PC-3 (cell line): ENCODE measurements at regions not wholly inside any gene's neighbourhood (a gene's known extent, or its start where the extent isn't known, plus 50 kb on each side); places are given as distances from the start of the nearest gene placed in this dataset.

Experiments
- ATAC-seq: fragments of 200-7000 bp; cut with Tn5 transposase; 2 replicates; pipeline ENCODE4 v1.9.1; 2020; ENCODE audit warnings: mild to moderate bottlenecking, moderate library complexity
- BruUV-seq: library from RNA; stranded (reverse); fragments of 400-500 nt; replicated peaks from 2 replicates; lab custom pipeline; 2021; lab: Mats Ljungman, UMichigan
- CTCF ChIA-PET: fragments of 300-600 bp; sonication (Branson Sonifier 250); formaldehyde crosslinking; loops from one replicate; lab custom pipeline; 2022; ENCODE audit warnings: antibody characterized with exemption; lab: Charles Lee
- POLR2A ChIA-PET: fragments of 300-600 bp; sonication (Branson Sonifier 250); formaldehyde crosslinking; loops from one replicate; lab custom pipeline; 2022; ENCODE audit warnings: antibody characterized with exemption; ENCODE audit not compliant: unreplicated experiment; lab: Charles Lee
- DNase-seq: peaks from one replicate; pipeline ENCODE4 v3.0.0-alpha.2; 2015
- H2AFZ ChIP-seq: fragments of 300-600 bp; sonication (generic); 2 replicates; pipeline ENCODE4 v1.6.0; 2016; ENCODE audit warnings: antibody characterized with exemption, low read length
- H3F3A ChIP-seq: fragments of 300-600 bp; sonication (generic); one replicate; pipeline ENCODE4 v1.6.0; 2017; ENCODE audit warnings: antibody characterized with exemption, low read length, control low read depth, mild to moderate bottlenecking; ENCODE audit not compliant: unreplicated experiment
- H3K27ac ChIP-seq: fragments of 300-600 bp; sonication (generic); 2 replicates; pipeline ENCODE4 v1.5.1; 2016; ENCODE audit warnings: mild to moderate bottlenecking, low read length
- H3K27me3 ChIP-seq: fragments of 300-600 bp; sonication (generic); 2 replicates; pipeline ENCODE4 v1.6.1; 2016; ENCODE audit warnings: low read length, mixed read lengths
- H3K36me3 ChIP-seq: fragments of 300-600 bp; sonication (generic); 2 replicates; pipeline ENCODE4 v1.6.1; 2016; ENCODE audit warnings: low read depth, mixed run types, low read length, mixed read lengths
- H3K4me1 ChIP-seq: fragments of 300-600 bp; sonication (generic); 2 replicates; pipeline ENCODE4 v1.5.1; 2016; ENCODE audit warnings: low read length; ENCODE audit not compliant: insufficient read depth
- H3K4me2 ChIP-seq: fragments of 300-600 bp; sonication (generic); 2 replicates; pipeline ENCODE4 v1.6.0; 2016; ENCODE audit warnings: low read length
- H3K4me3 ChIP-seq: fragments of 300-600 bp; sonication (generic); 2 replicates; pipeline ENCODE4 v1.5.1; 2016; ENCODE audit warnings: mild to moderate bottlenecking, low read length, mixed read lengths
- H3K79me2 ChIP-seq: fragments of 300-600 bp; sonication (generic); 2 replicates; pipeline ENCODE4 v1.6.1; 2017; ENCODE audit warnings: low read length, mixed read lengths
- H3K9ac ChIP-seq: fragments of 300-600 bp; sonication (generic); 2 replicates; pipeline ENCODE4 v1.6.0; 2016; ENCODE audit warnings: mild to moderate bottlenecking, low read length
- H3K9me2 ChIP-seq: fragments of 300-600 bp; sonication (generic); replicated peaks from 2 replicates; pipeline ENCODE4 v1.6.1; 2016; ENCODE audit warnings: mixed run types, low read length, mixed read lengths
- H3K9me3 ChIP-seq: fragments of 300-600 bp; sonication (generic); 2 replicates; pipeline ENCODE4 v1.6.1; 2016; ENCODE audit warnings: low read length, mixed read lengths
- H4K20me1 ChIP-seq: fragments of 300-600 bp; sonication (generic); 2 replicates; pipeline ENCODE4 v1.6.1; 2016; ENCODE audit warnings: low read length, mixed read lengths
- CTCF ChIP-seq: fragments of 300-600 bp; sonication (generic); conservative IDR thresholded peaks from 2 replicates; pipeline ENCODE4 v1.5.1; 2017; ENCODE audit warnings: antibody characterized with exemption, low read depth, mild to moderate bottlenecking, low read length
- EZH2 ChIP-seq: fragments of 300-600 bp; sonication (generic); IDR thresholded peaks from one replicate; pipeline ENCODE4 v1.6.1; 2017; ENCODE audit warnings: antibody characterized with exemption, mild to moderate bottlenecking, low read length; ENCODE audit not compliant: unreplicated experiment
- EZH2phosphoT487 ChIP-seq: fragments of 300-600 bp; sonication (generic); IDR thresholded peaks from 2 replicates; pipeline ENCODE4 v1.6.1; 2018; ENCODE audit warnings: mild to moderate bottlenecking, antibody characterized with exemption, low read length, borderline replicate concordance
- intact Hi-C: fragments of 100-400 bp; cut with micrococcal nuclease; formaldehyde crosslinking; loops from 2 replicates; pipeline ENCODE4 v1.9.0; 2023

- BruUV-seq, result no TSS peak
- Histone ChIP-seq H2AFZ (no peak overlapping the region), H3K9ac (no peak overlapping the region), H3K4me2 (no peak overlapping the region), H3K4me1 (no peaks in the 10 kb centered on the region), H4K20me1 (no peaks in the 10 kb centered on the region), H3K27me3 (peaks cover 4% of the 10 kb centered on the region; the same call in 1 of the 2 replicates), H3K79me2 (no peaks in the 10 kb centered on the region), H3K9me2 (no peaks in the 10 kb centered on the region), H3K9me3 (no peaks in the 10 kb centered on the region), H3K27ac (no peak overlapping the region), H3K36me3 (no peaks in the 10 kb centered on the region), H3F3A (no peaks in the 10 kb centered on the region), H3K4me3 (no peak overlapping the region)
- DNase-seq, result no peak
- intact Hi-C loops, result no loop called here
- TF ChIP-seq CTCF, result no peak
- TF ChIP-seq EZH2phosphoT487, result no peak
- TF ChIP-seq EZH2, result no peak
- ChIA-PET CTCF (no interaction called here), POLR2A (no interaction called here)
- no peak for ATAC-seq
Measured at GRCh38 chr3:5489536-5489935, 302.0 kb downstream of the EDEM1 start.

- H3K79me2 ChIP-seq, result no peaks in the 10 kb centered on the region
- no TSS peak for BruUV-seq
- no peak for DNase-seq
- H3K4me3 ChIP-seq, result no peak overlapping the region
- H2AFZ ChIP-seq, result no peak overlapping the region
- H4K20me1 ChIP-seq, result no peaks in the 10 kb centered on the region
- intact Hi-C loops, result no loop called here
- ChIA-PET CTCF (no interaction called here), POLR2A (no interaction called here)
- H3K27me3 ChIP-seq, result peaks cover 4% of the 10 kb centered on the region; the same call in 1 of the 2 replicates
- H3K9me2 ChIP-seq, result no peaks in the 10 kb centered on the region
- no peak overlapping the region for H3K4me2 ChIP-seq
- no peaks in the 10 kb centered on the region for H3K4me1 ChIP-seq
- no peaks in the 10 kb centered on the region for H3F3A ChIP-seq
- no peak overlapping the region for H3K9ac ChIP-seq
- H3K36me3 ChIP-seq, result no peaks in the 10 kb centered on the region
- no peak for ATAC-seq
- no peaks in the 10 kb centered on the region for H3K9me3 ChIP-seq
- no peak overlapping the region for H3K27ac ChIP-seq
- TF ChIP-seq EZH2 (no peak), CTCF (no peak), EZH2phosphoT487 (no peak)
Measured at GRCh38 chr3:5494905-5495519, 307.5 kb downstream of the EDEM1 start.

- Histone ChIP-seq H3K9ac (no peak overlapping the region), H3K4me2 (no peak overlapping the region), H3K4me1 (no peaks in the 10 kb centered on the region), H3K36me3 (no peaks in the 10 kb centered on the region), H3K27me3 (no peaks in the 10 kb centered on the region), H3K4me3 (no peak overlapping the region), H3K9me3 (no peaks in the 10 kb centered on the region), H3F3A (no peaks in the 10 kb centered on the region), H3K27ac (no peak overlapping the region), H3K79me2 (no peaks in the 10 kb centered on the region), H2AFZ (no peak overlapping the region), H3K9me2 (no peaks in the 10 kb centered on the region), H4K20me1 (no peaks in the 10 kb centered on the region)
- no peak for TF ChIP-seq EZH2
- intact Hi-C loops, result no loop called here
- ChIA-PET POLR2A (no interaction called here), CTCF (no interaction called here)
- BruUV-seq, result no TSS peak
- DNase-seq (no peak), ATAC-seq (no peak)
Measured at GRCh38 chr3:5497497-5497896, 310.0 kb downstream of the EDEM1 start.
